Stimulated activated CD4-positive, alpha-beta T cell treated with anti-CD3 and anti-CD28 coated beads, Interleukin-4, amount 100 ng/mL, for 48 hours (primary cell): ENCODE measurements at regions not wholly inside any gene's neighbourhood (a gene's known extent, or its start where the extent isn't known, plus 50 kb on each side); places are given as distances from the start of the nearest gene placed in this dataset.

ENCODE experiments used
- DNase-seq, 2 donors: peaks; one replicate each; pipeline ENCODE4 v3.0.0-alpha.2; 2020; ENCODE audit warnings: low read depth in 2 of 2

DNA sequence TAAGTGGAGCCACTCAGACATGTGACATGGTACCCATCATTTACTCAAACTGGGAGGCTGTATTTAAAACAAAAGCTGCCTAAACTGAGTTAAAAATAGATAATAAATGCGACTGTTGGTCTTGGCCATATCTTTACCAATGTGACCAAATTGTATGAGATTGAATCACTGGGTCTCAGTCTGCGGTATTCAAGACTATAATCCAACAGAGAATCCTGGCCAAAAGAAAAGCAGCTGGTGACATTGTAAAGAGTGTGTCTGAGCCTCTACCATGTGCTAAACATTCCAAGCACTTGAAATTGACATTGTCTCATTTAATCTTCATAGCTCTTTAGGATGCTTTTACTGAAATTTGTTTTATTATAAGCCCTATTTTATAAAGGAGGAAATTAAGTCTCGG, 282.6 kb downstream of the ZNF608 start:
- no peak for DNase-seq

DNA sequence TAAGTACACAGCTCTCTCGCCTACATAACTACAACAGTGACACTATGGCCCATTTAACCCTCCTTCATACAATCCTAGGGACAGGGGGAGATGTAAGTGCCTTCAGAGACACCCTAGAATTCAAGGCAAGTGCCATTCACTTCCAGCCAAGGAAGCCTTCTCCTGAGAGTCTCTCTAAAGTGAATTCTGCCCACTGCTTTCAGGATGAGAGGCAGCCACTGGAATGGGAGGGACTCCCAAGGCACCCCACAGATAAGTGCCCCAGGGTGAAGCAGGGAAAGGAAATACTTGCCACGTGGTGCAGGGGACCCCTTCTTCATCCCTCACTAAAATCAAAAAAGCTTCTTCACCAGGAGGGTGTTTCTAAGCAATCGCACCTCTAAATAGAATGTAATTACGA, 283.7 kb downstream of the ZNF608 start:
- no peak for DNase-seq

DNA sequence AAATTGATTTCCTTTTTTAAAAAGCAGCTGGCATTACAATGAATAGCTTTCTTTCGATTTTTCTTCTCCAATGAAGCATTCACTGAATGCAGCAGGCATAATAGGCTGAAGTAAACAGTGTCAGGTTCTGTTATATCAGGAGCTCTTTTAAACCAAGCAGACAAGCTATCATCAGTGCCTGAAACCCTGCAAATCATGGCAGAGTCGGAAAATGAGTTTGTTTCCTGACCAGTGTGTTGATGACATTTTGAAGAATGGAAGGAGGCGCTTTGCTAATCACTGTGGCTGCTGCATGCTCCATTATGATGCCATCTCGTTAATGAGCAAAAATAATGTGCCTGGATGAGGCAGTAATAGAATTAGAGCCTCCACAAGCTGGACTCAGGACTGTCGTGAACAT, 284.5 kb downstream of the ZNF608 start:
- no peak for DNase-seq

DNA sequence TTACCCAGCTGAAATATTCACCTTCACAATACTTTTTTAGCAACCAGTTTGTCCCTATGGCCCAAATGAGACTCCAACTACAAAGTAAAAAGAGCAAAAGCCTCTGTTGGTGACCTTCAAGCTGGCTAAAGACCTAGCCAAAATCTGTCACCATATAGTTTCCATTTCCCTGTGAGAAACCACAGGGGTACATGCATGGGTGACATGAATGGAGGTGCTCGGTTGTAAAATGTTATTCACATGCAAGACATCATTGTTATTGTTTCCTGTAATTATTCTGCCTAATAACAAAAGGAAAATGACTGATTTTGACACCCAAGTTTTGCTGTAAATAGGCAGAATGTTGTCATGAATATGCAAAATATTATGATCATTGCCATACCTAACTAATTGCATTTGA, 285.3 kb downstream of the ZNF608 start:
- DNase-seq: no peak

DNA sequence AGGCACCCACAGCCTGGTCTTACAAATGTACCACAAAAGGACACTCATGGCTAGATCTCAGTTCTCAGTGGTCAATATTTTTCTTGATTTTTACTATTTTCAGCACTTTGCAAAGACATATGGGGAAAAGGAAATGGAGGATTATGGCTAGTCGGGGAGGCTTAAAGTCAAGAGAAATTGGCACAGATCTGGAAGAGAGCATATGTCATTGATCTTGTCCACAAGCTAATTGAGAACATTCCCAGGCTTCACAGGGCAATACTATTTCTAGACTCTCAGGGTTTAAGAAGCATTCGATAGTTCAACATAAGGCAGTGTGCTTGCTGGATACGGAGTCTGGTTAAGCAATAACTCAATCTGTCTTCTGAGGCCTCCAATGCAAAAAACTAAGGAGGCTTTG, 285.8 kb downstream of the ZNF608 start:
- DNase-seq: no peak

DNA sequence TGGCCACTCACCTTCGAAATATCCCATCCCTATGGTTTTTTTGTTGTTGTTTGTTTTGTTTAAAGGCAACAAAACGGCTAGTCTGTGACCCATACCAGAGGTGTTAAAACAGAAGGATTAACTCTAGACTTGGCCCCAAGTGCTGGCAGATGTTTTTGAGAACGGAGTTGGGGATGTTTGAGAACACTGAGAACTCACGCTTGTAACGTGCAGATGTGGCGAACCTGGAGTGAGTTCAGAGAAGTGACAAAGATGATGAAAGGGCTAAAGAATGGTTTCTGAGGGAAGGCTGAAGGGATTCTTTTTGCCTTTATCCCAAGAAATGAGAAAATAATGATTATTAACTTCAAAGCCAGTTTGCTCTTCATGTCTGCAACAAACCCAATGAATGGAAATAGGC, 286.5 kb downstream of the ZNF608 start:
- no peak for DNase-seq

DNA sequence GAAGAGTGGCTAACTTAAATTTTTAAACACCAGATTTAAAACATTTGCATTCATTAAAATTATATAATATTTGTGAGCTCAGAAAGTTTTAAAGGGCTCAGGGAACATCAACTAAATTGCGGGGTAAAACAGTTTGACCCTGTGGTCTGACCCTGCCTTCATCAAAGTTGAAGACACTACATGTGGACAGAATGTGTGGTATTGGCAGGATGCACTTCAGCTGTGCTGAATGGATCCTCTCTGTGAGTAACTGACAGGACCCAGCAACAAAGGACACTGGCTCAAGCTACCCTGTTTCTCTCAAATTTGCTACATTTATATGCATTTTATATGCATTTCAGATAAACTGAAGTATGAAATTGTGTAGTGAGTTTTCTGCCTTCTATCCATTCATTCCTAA, 288.5 kb downstream of the ZNF608 start:
- DNase-seq: no peak

DNA sequence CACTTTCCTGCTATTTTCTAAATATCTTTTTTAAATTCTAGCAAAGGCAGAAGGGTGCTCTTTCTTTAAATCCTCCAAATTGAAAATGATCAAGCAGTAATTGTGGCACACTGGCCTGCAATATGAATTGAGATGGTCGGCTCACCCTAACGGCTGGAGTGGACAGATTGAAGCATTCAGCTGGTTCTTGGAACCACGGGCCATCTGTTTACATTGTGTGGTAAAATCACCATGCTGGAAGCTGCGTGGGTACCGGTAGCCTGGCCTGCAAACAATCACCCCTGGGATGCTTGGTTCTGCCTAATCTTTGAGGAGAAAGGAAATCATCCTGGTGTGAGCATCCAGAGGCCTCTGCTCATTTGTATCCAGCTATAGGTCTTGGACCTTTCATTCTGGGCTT, 289.3 kb downstream of the ZNF608 start:
- no peak for DNase-seq

DNA sequence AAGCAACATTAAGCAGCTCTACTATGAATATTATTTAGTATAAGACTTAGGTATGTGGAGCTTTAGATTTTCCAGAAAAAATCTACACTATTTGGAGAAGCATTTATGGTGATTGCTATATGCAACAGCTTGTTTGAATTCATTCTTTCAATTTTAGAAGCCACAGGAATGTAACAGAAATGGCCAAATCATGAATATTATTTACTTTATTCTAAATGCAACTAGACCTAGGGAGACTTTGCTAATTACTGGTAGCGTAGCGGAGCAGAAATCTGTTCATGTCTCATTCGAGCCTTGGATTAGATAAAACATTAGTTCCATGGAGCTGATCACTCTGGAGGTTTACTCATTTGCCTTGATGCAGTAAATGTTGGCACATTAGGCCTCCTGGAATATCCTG, 290.2 kb downstream of the ZNF608 start:
- no peak for DNase-seq

DNA sequence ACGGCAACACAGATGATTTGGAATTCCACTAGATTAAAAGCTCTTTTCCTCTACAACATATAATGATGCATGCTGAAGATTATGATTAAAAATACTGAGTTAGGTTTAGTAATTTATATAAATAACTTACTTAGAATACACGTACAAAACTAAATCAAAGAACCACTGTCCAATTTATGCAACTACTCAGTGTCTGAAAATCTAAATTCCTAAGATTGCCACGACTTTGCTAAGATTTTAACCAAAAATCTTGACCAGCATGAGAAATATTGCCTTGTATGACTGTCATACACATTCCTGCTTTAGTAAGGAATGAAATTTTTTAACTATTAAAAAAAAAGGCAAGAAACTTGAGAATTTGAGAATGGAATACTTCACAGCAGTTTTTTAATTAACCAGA, 292.4 kb downstream of the ZNF608 start:
- no peak for DNase-seq

DNA sequence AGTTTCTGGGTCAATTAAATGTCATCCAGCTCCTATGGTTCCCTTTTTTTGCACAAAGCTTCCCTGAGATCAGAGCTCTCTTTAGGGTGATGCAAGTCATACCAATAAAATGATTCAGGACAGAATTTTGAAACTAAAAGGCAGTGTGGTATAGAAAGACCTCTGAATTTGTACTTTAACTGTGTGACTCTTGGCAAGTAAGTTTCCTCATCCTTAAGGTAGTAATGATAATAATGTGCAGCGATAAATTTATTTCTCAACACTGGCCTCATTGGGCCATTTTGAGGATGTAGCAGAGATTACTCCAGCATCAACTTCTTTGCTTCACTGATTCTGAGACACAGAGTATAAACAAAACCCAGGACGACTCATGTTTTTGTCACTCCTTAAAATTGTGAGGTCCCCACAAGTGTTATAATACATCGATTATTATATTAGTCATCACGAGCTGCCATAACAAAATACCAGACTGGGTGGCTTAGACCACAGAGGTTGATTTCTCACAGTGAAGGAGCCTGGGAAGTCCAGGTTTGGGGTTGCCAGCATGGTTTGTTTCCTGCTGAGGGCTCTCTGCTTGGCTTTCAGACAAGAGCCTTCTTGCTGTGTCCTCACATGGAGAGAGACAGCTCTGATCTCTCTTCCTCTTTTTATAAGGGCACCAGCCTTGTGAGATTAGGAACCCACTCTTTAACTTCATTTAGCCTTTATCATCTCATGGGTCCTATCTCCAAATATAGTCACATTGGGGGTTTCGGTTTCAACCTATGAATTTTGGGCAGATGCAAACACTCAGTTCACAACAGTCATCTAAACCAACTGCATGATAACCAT, 293.0 kb downstream of the ZNF608 start:
- DNase-seq: no peak

DNA sequence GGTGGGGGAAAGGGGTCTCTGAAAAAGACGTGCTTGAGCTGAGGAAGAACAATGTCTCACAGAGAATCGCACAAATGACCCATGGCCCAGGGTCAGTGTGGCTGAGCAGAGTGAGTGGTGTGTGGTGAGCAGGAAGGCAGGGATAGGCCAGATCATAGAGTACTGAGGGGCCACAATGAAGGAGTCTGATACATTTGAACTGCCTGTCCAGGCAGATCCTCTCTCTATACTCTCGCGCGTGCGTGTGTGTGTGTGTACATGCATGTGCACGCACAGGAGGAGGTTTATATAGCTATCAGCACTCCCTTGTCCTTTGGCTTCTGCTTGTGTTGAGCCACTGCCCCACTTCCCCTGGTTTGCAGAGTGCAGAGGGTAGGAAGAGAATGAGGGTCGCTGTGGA, 294.0 kb downstream of the ZNF608 start:
- no peak for DNase-seq

DNA sequence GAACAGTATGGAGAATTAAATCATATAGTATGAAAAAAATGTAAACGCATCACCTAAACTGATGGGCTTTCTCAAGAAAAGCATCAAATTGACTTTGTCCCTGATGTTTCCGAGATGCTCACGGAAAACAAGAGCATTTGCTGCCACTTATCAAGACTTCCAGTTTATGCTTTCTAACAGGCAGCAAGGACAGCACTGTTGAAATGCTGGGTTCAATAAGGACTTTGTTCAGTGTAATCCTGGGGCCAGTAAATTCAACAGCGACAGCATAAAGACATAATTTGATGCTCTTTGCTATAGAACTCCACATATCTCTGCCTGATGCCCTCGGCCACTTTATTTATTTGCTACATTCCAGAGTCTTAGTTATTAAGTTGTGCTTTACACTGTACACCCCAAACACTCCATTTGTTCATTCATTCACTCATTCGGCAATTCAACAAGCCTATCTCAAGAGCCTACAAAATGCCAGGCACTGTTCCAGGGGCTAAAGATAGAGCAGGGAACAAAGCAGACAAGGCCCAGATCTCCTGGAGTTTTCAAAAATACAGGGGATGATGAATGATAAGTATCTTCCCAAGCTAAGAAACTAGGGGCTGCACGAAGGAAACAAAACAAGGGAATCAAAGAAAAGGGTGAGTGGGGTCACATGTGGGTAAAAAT, 294.6 kb downstream of the ZNF608 start:
- DNase-seq: no peak

DNA sequence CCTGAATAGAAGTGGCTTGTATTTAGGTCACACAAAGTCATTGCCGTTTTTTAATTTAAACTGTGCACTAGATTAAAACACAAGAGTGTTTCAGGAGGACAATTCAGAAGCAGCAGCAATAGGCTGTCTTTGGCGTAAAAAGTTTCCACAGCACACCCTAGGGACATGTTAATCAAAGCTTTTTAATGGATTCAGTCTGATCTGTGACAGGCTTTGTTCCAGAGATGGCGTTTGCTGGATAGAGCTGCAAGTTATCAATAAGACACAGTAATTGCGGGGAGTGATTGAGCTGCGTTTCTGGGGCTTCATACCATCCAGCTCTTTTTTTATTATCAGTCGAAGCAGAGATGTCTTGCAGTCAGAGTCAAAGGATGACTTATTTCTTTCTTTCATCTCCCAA, 300.3 kb downstream of the ZNF608 start:
- no peak for DNase-seq

DNA sequence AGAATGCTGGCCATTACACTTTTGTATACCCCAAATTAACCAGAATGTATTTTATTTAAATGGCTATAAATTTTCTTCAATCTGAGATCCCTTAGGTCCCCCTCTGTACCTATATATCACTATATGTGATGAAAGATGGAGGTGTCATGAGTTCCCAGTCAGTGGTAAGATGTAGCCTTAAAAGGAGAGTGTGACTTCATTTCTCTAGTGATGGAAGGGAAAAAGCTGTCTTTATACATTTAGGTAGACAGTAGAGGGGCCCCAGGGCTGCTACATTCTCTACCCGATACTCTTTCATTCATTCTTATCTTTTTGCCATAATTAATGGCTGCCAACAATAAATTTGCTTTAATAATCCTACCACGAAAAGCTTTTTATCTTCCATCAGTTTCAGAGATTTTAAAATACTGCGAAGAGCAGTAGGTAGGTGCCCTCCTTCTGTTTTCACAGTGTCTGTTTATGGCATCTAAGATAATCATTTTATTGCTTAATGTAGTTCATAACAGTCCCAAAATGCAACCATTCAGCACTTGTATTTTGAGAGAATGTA, 301.3 kb downstream of the ZNF608 start:
- no peak for DNase-seq

DNA sequence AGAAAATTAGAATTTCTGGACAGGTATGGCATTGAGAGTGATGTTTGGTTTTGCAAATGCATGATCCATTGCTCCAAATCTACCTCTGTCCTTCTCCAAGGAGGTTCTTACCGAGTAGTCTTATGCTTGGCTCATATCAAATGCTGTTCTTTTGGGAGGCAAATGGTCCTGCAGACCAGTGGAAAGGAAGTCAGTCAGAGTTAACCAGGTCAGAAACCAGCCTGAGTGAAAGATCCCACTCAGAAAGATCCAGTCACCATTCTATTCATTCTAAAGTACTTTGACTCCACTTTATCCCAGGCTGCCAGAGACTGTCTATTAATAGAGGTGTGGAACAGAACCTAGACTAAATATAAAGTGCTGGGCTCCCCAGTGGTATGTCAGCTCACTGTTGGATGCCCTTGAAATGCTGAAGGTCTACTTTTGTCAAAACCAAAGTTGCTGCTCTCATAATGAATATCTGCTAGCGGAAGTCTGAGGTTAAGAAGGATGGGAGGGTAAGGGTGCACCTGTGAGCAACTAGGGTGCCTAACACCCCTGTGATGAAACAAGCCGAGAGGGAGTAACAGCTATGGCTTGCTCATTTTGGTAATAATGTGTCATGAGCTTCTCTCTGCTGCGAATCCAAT, 302.2 kb downstream of the ZNF608 start:
- no peak for DNase-seq

DNA sequence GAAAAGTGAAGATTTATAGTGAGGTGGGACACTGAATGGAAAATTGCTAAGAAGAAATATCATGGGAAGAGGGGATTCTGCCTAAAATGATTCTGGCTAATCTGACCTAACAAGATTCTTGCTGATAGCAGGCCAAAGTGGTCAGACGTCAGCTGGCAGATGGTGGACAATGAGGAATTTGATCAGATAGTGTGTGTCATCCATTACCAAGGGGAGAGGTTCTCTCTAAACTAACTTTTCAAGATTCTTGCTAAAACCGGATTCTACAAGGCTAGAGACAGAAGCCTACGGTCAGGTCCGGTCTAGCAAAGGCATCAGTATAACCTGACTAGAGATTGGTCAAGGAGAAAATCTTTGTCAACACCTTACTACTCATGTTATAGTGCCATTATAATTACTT, 306.0 kb downstream of the ZNF608 start:
- DNase-seq: no peak

DNA sequence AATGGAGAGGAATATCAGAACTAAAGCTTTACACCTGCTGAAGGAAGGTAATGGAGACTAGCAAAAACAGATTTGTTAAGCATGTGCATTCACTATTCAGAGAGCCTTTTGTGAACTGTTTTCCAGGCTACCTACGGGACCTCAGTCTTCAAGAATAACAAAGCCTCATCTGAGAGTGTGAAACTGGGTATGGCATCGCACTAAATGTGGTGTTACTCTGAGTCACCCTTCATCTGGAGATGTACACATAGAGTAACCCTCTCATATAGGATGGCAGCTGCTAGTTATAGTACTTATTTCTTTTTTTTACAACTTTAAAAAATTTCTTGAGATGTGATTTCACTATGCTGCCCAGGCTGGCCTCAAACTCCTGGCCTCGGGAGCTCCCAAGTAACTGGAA, 306.8 kb downstream of the ZNF608 start:
- no peak for DNase-seq

DNA sequence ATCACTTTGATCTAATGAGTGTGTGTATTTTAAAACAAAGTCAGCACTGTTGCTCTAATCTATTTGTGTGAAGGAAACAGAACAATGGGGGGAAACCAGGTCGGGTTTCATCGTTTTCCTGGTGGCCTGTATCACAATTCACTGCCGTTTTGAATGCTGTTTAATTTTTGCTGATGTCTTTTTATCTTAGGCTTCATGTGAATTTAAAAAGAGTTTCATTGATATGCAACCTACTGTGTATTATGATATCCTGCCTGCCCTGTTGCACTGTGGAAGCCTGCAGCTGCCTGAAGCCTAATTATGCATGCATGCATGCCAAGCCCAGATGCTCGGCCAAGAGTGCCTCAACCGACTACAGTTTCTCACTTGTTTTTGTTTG, 307.5 kb downstream of the ZNF608 start:
- no peak for DNase-seq

DNA sequence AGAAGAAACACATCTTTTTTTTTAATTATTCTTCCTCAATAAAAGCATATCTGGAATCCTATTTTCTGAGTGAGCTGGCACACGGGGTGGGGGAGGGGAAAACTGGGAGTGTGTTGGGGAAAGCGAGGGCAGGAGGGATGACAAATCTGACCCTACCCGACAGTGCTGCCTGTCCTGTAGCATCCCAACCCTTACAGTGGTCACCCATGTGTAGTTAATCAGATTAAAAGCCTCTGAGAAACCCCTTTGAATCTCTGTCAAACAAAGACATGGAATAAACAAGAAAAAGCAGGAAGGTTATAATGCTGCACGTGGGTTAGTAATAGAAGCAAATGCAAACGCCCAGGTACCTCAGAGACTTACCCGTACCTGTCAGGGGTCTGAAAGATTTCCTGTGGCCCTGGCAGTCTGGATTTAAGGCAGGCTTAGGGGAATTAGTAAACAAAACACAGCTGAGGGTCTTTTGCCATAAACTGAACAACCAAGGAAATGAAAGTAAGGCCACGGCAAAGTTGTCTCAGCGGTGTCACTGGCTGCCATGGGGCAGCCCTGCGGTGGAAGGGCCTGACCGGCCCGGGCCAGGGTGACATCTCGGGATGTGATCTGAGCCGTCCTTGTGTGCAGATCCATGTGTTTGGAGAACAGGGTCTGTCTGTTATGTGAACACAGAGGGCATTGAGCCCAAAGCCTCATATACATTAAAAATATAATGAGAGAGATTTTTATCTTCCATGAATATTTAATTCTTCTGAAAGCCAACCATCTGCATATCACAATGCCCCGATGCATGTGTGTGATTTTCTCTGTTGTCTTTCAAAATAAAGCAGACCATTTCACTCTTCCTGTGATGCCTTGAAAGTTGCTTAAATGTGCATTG, 308.2 kb downstream of the ZNF608 start:
- DNase-seq: no peak

DNA sequence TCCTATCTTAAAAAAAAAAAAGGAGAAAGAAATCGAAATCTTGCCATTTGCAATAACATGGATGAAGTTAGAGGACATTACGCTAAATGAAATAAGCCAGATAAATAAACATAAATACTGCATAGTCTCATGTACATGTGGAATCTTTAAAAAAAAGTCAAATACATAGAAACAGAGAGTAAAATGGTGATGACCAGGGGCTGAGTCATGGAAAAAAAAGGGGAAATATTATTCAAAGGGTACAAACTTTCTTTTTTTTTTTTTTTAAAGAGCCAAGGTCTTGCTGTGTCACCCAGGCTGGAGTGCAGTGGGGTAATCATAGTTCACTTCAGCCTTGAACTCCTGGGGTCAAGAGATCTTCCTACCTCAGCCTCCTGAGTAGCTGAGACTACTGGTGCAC, 310.1 kb downstream of the ZNF608 start:
- no peak for DNase-seq

DNA sequence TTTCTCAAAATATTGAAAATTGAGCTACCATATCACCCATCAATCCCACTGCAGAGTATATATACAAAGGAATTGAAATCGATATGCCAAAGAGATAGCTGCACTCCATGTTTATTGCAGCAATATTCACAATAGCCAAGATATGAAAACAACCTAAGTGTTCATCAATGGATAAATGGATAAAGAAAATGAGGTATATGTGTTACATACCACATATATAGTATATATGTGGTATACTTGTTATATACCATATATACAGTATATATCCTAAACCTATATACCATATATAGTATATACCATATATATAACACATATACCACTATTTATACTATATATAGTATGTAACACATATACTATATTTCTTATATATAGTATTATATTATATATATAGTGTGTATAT, 313.3 kb downstream of the ZNF608 start:
- DNase-seq: no peak
